Spleen (tissue), 7 donors: ENCODE measurements at regions not wholly inside any gene's neighbourhood (a gene's known extent, or its start where the extent isn't known, plus 50 kb on each side); places are given as distances from the start of the nearest gene placed in this dataset.

Experiments used
- CTCF ChIP-seq, 11 experiments: fragments of 200-600 bp in 7 of 11; fragments of 450-650 bp in 4 of 11; sonication (generic) in 4 of 11; IDR thresholded peaks in 8 of 11; conservative IDR thresholded peaks in 3 of 11; 1 replicate in 7 of 11; 2 replicates in 4 of 11; pipeline versions ENCODE4 v1.4.0 to v1.8.0; 2016 to 2021; ENCODE audit warnings: antibody characterized with exemption in 11 of 11, inconsistent platforms in 4 of 11, mild to moderate bottlenecking in 1 of 11
- POLR2A ChIP-seq, 3 donors: fragments of 450-650 bp; IDR thresholded peaks; one replicate each; pipeline ENCODE4 v1.5.1; 2017; ENCODE audit warnings: antibody characterized with exemption in 3 of 3, mild to moderate bottlenecking in 1 of 3
- donor health status: DM: no; HTN: no; CAD: no; lungs with moderate emphysema.
- donor health status: DM: no; HTN: no; CAD: no.
- donor health status: DM: no; HTN: no; CAD: no.

- TF ChIP-seq CTCF (IDR thresholded peaks at IDR 0.05 in 8 of 11, conservative IDR thresholded peaks at IDR 0.05 in 3 of 11) (no peak), POLR2A (IDR thresholded peaks at IDR 0.05) (no peak)
Measured at GRCh38 chr5:6225121-6225607, 153.2 kb downstream of the MED10 start.
